NCI-H1092 treated with DMSO at 0.1 percent for 48 hours (cell line): ENCODE measurements at regions not wholly inside any gene's neighbourhood (a gene's known extent, or its start where the extent isn't known, plus 50 kb on each side); places are given as distances from the start of the nearest gene placed in this dataset.

ENCODE experiments used
- DNase-seq: peaks from one replicate; lab custom pipeline; 2025; lab: John Stamatoyannopoulos, UW

- no peak for DNase-seq
Observed at GRCh38 chr7:116145245-116145852, 65.0 kb upstream of the TES start.

GRCh38 chr7:116148108-116148507, 62.2 kb upstream of the TES start:
- no peak for DNase-seq

- no peak for DNase-seq
Observed at GRCh38 chr7:116148626-116149025, 61.7 kb upstream of the TES start.

GRCh38 chr7:116150588-116150987, 59.8 kb upstream of the TES start:
- no peak for DNase-seq

- no peak for DNase-seq
Observed at GRCh38 chr7:116152276-116152675, 58.1 kb upstream of the TES start.

- DNase-seq, result no peak
Observed at GRCh38 chr7:116153050-116153449, 57.3 kb upstream of the TES start.

- no peak for DNase-seq
Observed at GRCh38 chr7:116159711-116160110, 50.6 kb upstream of the TES start.
